Kidney epithelial cell (primary cell): ENCODE measurements at regions not wholly inside any gene's neighbourhood (a gene's known extent, or its start where the extent isn't known, plus 50 kb on each side); places are given as distances from the start of the nearest gene placed in this dataset.

Source experiments
- DNase-seq: peaks from one replicate; pipeline ENCODE4 v3.0.0-alpha.2; 2010; ENCODE audit warnings: low read depth
- H3K27me3 ChIP-seq: 2 replicates; pipeline ENCODE4 v1.6.0; 2011; ENCODE audit warnings: low read length; ENCODE audit not compliant: control insufficient read depth, insufficient read depth
- H3K36me3 ChIP-seq: 2 replicates; pipeline ENCODE4 v1.5.1; 2011; ENCODE audit warnings: low read length; ENCODE audit not compliant: control insufficient read depth, insufficient read depth
- H3K4me3 ChIP-seq: 2 replicates; pipeline ENCODE4 v1.5.1; 2011; ENCODE audit warnings: low read depth, mild to moderate bottlenecking, control low read depth, low read length
- TF ChIP-seq, protein P1 (sequence below): IDR thresholded peaks from 2 replicates; pipeline ENCODE4 v1.5.1; 2011; ENCODE audit warnings: mild to moderate bottlenecking, moderate library complexity, low read length, control low read depth, inconsistent platforms; ENCODE audit not compliant: insufficient read depth, poor library complexity, severe bottlenecking

DNA sequence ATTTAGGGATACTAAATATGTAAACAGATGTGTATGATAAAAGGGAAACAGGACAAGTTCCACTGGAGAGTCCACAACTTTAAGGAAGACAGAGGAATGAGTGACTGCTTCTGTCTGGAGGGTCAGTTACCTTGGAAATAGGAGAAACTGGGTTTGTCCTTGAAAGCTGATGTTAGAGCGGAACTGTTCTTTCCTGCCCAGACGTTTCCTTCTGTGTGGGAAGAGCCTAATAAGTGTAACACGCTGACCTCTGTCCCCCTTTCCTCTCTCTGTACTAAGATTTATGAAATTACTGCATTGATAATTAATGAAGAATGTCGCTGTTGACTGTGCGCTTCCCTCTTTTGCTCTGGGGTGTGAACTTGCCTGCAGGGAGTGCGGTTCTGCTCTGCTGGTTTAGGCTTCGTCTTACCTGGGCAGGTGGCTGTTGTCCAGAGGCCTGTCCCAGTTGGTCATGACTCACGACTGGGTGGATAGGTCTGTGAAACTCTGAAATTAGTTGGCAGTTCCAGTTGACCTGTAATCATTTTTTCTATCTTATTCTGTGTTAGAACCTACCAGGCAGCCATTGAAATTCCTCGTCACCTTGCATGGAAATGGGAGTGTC is 126.8 kb downstream of the MTRR start:
- Histone ChIP-seq H3K4me3 (no peak overlapping the region), H3K36me3 (no peaks in the 10 kb centered on the region), H3K27me3 (no peaks in the 10 kb centered on the region)
- DNase-seq = no peak
- TF ChIP-seq, protein P1, sequence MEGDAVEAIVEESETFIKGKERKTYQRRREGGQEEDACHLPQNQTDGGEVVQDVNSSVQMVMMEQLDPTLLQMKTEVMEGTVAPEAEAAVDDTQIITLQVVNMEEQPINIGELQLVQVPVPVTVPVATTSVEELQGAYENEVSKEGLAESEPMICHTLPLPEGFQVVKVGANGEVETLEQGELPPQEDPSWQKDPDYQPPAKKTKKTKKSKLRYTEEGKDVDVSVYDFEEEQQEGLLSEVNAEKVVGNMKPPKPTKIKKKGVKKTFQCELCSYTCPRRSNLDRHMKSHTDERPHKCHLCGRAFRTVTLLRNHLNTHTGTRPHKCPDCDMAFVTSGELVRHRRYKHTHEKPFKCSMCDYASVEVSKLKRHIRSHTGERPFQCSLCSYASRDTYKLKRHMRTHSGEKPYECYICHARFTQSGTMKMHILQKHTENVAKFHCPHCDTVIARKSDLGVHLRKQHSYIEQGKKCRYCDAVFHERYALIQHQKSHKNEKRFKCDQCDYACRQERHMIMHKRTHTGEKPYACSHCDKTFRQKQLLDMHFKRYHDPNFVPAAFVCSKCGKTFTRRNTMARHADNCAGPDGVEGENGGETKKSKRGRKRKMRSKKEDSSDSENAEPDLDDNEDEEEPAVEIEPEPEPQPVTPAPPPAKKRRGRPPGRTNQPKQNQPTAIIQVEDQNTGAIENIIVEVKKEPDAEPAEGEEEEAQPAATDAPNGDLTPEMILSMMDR = no peak

DNA sequence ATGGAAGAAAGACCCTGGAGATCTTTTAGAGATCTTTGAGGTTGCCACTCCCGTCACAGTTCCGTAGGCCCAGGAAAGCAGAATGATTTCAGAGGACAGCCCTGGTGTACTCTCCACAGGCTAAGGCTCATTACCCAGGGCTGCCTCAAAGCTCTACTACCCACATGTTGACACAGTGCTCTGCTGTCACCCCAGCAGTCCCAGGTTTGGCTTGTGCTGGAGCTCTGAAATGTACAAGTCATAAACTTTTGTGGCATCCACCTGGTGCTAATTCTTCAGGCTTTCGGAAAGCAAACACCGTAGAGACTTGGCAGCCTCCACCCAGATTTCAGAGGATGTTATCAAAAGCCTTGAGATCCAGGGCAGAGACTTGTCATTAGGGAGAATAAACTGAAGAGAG is 136.5 kb downstream of the MTRR start:
- TF ChIP-seq, protein P1 = no peak
- no peaks in the 10 kb centered on the region for H3K27me3 ChIP-seq
- no peaks in the 10 kb centered on the region for H3K36me3 ChIP-seq
- H3K4me3 ChIP-seq = no peak overlapping the region
- DNase-seq = no peak

DNA sequence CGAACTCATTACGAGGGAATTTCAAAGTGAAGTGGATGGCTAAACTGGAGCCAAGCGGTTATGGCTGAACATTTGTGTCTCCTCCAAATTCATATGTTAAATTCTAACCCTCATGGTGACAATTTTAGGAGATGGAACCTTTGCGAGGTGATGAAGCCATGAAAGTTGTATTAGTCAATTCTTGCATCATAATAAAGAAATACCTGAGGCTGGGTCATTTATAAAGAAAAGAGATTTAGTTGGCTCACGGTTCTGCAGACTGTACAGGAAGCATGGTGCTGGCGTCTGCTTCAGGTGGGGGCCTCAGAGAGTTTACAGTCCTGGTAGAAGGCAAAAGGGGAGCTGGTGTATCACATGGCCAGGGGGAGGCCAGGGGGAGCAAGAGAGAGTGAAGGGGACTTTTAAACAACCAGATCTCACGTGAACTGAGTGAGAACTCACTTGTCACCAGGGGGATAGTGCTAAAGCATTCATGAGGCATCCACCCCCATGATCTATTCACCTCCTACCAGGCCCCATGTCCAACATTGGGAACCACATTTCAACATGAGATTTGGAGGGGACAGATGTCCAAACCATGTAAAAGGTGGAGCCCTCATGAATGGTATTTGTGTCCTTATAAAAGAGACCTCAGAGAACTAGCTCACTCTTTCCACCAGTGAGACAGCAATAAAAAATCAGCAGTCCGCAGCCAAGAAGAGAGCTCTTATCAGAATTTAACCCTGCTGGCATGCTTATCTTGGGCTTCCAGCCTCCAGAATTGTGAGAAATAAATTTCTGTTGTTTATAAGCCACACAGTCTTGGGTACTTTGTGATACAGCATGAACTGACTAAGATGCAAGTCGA is 143.4 kb downstream of the MTRR start:
- DNase-seq = no peak
- H3K27me3 ChIP-seq = no peaks in the 10 kb centered on the region
- H3K4me3 ChIP-seq = no peak overlapping the region
- H3K36me3 ChIP-seq = no peaks in the 10 kb centered on the region
- TF ChIP-seq, protein P1 = no peak

DNA sequence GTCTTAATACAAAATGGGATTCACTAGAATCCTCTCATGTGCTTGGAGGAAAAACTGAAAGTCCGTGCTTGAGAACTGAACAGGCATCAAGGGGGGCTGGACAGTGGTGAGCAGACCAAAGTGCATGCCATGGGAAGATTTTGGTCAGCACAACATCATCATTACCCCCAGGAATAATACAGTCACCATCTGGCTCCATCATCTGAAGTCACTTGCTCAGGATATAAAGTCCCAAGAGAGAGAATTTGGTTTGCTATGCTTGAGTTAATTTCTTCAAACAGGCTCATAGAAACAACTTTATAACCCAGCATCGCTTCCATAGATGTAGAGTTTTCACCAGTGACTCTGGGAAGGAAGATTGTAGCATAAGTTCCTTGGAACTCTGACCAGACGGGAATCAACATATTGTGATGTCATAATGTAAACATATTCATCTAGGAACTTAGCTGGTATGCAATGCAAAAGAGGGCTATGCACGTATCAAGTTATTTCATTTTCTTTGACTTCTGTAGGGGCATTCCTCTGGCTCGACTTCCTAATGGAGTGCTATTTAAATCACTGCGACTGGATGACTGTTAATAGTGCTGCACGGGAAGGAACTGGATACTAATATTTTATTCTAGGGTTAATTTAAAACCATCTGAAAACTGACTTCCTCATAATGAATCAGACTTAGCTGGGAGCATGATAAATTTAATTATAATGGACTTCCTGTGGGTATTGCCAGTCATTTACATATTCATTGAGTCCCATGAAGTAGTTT is 145.2 kb downstream of the MTRR start:
- TF ChIP-seq, protein P1 = no peak
- Histone ChIP-seq H3K27me3 (no peaks in the 10 kb centered on the region), H3K36me3 (no peaks in the 10 kb centered on the region), H3K4me3 (no peak overlapping the region)
- DNase-seq = no peak

DNA sequence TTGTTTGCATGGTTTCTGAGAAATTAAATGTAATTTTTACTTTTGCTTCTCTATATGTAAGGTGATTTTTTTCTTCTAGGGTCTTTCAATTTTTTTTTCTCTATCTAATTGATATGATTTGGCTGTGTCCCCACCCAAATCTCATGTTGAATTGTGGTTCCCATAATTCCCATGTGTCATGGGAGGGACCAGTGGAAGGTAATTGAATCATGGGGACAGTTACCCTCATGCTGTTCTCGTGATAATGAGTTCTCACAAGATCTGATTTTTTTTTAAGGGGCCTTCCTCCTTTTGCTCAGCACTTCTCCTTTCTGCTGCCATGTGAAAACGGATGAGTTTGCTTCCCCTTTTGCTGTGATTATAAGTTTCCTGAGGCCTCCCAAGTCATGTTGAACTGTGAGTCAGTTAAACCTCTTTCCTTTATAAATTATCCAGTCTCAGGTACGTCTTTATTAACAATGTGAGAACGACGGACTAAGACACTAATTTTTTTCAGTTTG is 150.8 kb downstream of the MTRR start:
- H3K4me3 ChIP-seq = no peak overlapping the region
- H3K36me3 ChIP-seq = no peaks in the 10 kb centered on the region
- no peak for DNase-seq
- TF ChIP-seq, protein P1 = no peak
- no peaks in the 10 kb centered on the region for H3K27me3 ChIP-seq
